ENCODE measurements at regions not wholly inside any gene's neighbourhood (a gene's known extent, or its start where the extent isn't known, plus 50 kb on each side); places are given as distances from the start of the nearest gene placed in this dataset.
"Not testable (repeated sequence)": the region's sequence is repeated elsewhere in the genome, so short reads cannot be mapped to it uniquely, and the experiment has no call there.

DNA sequence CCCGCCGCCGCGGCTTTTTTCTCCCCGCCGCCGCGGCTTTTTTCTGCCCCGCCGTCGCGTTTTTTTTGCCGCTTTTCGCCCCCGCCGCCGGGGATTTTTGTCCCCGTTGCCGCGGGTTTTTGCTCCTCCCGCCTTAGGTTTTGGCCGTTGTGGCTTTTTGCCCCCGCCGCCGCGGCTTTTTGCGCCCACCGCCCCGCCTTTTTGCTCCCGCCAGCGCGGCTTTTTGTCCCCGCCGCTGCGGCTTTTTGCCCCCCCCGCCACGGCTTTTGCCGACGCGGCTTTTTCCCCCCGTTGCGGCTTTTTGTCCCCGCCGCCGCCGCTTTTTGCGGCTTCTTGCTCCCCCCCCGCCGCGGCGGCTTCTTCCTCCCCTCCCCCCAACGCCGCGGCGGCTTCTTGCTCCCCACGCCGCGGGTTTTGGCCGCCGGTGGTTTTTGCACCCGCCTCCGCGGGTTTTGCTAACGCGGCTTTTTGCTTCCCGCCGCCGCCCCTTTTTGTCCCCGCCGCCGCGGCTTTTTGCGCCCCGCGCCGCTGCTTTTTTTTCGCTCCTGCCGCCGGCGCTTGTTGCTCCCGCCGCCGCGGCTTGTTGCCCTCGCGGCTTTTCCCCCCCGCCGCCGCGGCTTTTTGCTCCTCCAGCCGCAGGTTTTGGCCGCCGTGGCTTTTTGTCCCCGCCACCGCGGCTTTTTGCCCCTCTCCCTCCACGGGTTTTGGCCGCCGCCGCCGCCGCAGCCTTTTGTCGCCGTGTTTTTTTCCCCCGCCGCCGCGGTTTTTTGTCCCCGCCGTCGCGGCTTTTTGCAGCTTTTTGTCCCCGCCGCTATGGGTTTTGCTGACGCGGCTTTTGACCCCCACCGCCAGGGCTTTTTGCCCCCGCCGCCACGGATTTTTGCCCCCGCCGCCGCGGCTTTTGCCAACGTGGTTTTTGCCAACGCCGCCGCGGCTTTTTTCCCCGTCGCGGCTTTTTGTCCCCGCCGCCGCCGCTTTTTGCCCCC is 150.3 kb downstream of the KCNJ18 start:
- peaks cover 2% of the 10 kb centered on the region for H3K36me3 Mint-ChIP-seq (ENCODE audit: low read depth)
- ChIA-PET CTCF (no interaction called here), POLR2A (no interaction called here)
- ATAC-seq (no peak), DNase-seq (no peak)
- H3K27me3 Mint-ChIP-seq: peaks cover 4% of the 10 kb centered on the region
- no peak overlapping the region for H3K27ac Mint-ChIP-seq
- TF ChIP-seq, protein P1, sequence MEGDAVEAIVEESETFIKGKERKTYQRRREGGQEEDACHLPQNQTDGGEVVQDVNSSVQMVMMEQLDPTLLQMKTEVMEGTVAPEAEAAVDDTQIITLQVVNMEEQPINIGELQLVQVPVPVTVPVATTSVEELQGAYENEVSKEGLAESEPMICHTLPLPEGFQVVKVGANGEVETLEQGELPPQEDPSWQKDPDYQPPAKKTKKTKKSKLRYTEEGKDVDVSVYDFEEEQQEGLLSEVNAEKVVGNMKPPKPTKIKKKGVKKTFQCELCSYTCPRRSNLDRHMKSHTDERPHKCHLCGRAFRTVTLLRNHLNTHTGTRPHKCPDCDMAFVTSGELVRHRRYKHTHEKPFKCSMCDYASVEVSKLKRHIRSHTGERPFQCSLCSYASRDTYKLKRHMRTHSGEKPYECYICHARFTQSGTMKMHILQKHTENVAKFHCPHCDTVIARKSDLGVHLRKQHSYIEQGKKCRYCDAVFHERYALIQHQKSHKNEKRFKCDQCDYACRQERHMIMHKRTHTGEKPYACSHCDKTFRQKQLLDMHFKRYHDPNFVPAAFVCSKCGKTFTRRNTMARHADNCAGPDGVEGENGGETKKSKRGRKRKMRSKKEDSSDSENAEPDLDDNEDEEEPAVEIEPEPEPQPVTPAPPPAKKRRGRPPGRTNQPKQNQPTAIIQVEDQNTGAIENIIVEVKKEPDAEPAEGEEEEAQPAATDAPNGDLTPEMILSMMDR (IDR thresholded peaks at IDR 0.05): no peak
- H3K4me1 Mint-ChIP-seq (ENCODE audit: low read depth): no peaks in the 10 kb centered on the region
- intact Hi-C loops (cut with micrococcal nuclease): no loop called here
- H3K4me3 Mint-ChIP-seq: no peak overlapping the region
- H3K9me3 Mint-ChIP-seq: peaks cover 7% of the 10 kb centered on the region

DNA sequence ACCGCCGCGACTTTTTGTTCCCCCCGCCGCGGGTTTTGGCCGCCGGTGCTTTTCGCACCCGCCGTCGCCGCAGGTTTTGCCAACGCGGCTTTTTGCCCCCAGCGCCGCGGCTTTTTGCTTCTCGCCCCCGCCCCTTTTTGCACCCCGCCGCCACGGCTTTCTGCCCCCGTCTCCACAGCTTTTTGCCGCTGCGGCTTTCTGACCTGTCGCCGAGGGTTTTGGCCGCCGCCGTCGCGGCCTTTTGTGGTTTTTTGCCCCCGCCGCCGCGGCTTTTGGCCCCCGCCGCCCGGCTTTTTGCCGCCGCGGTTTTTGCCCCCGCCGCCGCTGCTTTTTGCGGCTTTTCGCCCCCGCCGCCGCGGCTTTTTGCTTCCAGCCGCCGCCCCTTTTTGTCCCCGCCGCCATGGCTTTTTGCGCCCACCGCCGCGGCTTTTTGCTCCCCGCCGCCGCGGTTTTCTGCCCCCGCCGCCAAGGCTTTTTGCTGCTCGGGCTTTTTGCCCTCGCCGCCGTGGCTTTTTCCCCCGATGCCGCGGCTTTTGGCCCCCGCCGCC is 151.1 kb downstream of the KCNJ18 start:
- Mint-ChIP-seq H3K36me3 (ENCODE audit: low read depth) (peaks cover 2% of the 10 kb centered on the region), H3K4me1 (ENCODE audit: low read depth) (no peaks in the 10 kb centered on the region), H3K4me3 (no peak overlapping the region), H3K27me3 (peaks cover 4% of the 10 kb centered on the region), H3K27ac (no peak overlapping the region), H3K9me3 (peaks cover 7% of the 10 kb centered on the region)
- TF ChIP-seq, protein P1 (IDR thresholded peaks at IDR 0.05): no peak
- ChIA-PET POLR2A (no interaction called here), CTCF (no interaction called here)
- intact Hi-C loops (cut with micrococcal nuclease): no loop called here
- no peak for ATAC-seq
- no peak for DNase-seq

DNA sequence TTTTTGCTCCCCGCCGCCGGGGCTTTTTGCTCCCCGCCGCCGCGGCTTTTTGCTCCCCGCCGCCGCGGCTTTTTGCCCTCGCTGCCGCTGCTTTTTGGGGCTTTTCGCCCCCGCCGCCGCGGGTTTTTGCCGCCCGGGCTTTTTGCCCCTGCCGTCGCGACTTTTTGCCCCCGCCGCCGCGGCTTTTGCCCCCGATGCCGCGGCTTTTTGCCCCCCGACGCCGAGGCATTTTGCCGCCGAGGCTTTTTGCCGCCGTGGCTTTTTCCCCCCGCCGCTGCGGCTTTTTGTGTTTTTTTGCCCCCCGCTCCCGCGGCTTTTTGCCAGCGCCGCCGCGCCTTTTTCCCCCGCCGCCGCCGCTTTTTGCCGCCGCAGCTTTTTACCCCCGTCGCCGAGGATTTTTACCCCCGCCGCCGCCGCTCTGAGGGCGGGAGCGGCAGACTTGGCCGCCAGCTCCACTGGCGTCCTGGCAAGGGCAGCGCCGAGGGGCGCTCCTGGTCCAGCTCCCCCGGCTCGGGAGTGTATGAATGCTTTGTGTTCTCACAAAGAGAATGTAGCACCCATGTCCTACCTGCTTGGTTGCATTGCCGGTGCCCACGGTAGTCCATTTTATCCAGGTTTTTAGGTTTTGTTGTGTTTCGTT is 151.7 kb downstream of the KCNJ18 start:
- H3K27me3 Mint-ChIP-seq: peaks cover 4% of the 10 kb centered on the region
- intact Hi-C loops (cut with micrococcal nuclease): no loop called here
- no peak overlapping the region for H3K27ac Mint-ChIP-seq
- ChIA-PET POLR2A (no interaction called here), CTCF (no interaction called here)
- no peak overlapping the region for H3K4me3 Mint-ChIP-seq
- H3K9me3 Mint-ChIP-seq: peaks cover 7% of the 10 kb centered on the region
- DNase-seq (no peak), ATAC-seq (no peak)
- TF ChIP-seq, protein P1 (IDR thresholded peaks at IDR 0.05): no peak
- H3K36me3 Mint-ChIP-seq (ENCODE audit: low read depth): peaks cover 2% of the 10 kb centered on the region
- no peaks in the 10 kb centered on the region for H3K4me1 Mint-ChIP-seq (ENCODE audit: low read depth)

DNA sequence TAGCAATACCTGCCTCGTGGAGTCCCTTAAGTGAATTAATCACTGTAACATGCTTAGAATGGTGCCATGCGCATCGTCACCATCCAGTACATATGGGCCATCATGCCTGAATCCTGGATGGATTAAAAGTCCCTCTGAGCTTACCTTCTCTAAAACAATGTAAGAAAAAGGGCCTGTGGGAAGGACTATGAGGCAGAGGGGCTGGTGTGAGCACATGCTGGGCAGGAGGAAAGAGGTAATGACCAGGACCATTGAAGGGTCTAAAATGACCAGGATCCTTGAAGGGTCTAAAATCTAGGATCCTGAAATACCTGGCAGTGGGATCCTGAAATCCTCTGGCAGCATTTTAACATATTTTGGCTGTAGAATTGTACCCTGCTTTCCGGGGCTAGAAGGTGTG is 156.2 kb downstream of the KCNJ18 start:
- H3K27me3 Mint-ChIP-seq; ATAC-seq; H3K4me1 Mint-ChIP-seq (ENCODE audit: low read depth); H3K9me3 Mint-ChIP-seq; H3K36me3 Mint-ChIP-seq (ENCODE audit: low read depth); CTCF ChIA-PET; DNase-seq; H3K27ac Mint-ChIP-seq; H3K4me3 Mint-ChIP-seq; POLR2A ChIA-PET; intact Hi-C loops (cut with micrococcal nuclease): not testable (repeated sequence)

DNA sequence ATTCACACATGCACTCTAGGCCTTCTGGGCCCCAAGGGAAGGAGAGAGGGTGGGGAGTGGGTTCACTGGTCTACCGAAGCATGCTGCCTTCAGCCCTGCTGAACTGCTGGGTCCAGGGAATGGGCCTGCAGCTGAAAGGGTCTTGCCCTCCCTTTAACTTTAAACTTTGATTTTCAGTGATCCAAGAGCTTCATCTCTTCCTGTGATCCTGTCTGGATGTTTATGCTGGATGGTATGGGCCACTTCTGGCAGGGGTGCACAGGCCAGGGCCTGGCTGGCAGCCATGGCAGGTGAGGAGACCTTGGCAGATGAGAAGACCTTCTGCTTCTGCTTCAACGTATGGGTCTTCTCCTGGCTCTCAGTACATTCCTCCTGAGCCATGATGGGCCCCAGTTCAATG is 156.7 kb downstream of the KCNJ18 start:
- intact Hi-C loops (cut with micrococcal nuclease); ATAC-seq; DNase-seq; H3K4me3 Mint-ChIP-seq; H3K4me1 Mint-ChIP-seq (ENCODE audit: low read depth); H3K27ac Mint-ChIP-seq; H3K9me3 Mint-ChIP-seq; POLR2A ChIA-PET; CTCF ChIA-PET; H3K27me3 Mint-ChIP-seq; H3K36me3 Mint-ChIP-seq (ENCODE audit: low read depth): not testable (repeated sequence)

DNA sequence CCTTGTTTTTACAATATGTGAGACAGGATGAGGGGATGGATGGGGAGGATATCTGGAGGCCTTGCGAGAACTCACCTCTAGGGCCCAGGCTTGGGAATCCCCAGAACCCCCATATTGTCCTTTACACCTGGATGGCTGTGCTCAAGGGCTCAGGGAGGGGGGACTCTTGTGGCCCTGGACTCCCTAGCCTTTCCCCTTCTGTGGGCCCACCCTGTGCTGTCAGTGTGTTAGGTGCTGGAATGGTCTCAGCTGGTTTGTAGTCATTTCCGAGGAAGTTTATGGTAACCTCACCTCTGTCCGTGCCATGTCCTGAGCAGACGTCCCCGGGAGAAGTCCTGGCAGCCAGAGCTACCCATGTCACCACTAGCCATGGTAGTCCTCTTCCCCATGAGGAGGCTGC is 158.3 kb downstream of the KCNJ18 start:
- H3K9me3 Mint-ChIP-seq; intact Hi-C loops (cut with micrococcal nuclease); CTCF ChIA-PET; H3K4me3 Mint-ChIP-seq; H3K27me3 Mint-ChIP-seq; ATAC-seq; H3K36me3 Mint-ChIP-seq (ENCODE audit: low read depth); POLR2A ChIA-PET; DNase-seq; H3K4me1 Mint-ChIP-seq (ENCODE audit: low read depth); H3K27ac Mint-ChIP-seq: not testable (repeated sequence)
